Astrocyte (in vitro differentiated cells and primary cell): ENCODE measurements at regions not wholly inside any gene's neighbourhood (a gene's known extent, or its start where the extent isn't known, plus 50 kb on each side); places are given as distances from the start of the nearest gene placed in this dataset.

ENCODE experiments used
- DNase-seq: peaks from one replicate; pipeline ENCODE4 v3.0.0-alpha.2; 2010; ENCODE audit warnings: low read depth
- FAIRE-seq: peaks from 2 replicates; lab custom pipeline; 2011; peaks lifted over from hg19 to GRCh38; lab: Jason Lieb, UNC
- H2AFZ ChIP-seq: 2 replicates; pipeline ENCODE4 v1.6.0; 2012; ENCODE audit warnings: low read depth, low read length, inconsistent platforms
- H3K27ac ChIP-seq: 2 replicates; pipeline ENCODE4 v1.5.1; 2011; ENCODE audit warnings: low read depth, low read length, inconsistent platforms
- H3K27me3 ChIP-seq: 2 replicates; pipeline ENCODE4 v1.6.0; 2011; ENCODE audit warnings: low read length, inconsistent platforms; ENCODE audit not compliant: insufficient read depth
- H3K36me3 ChIP-seq: 2 replicates; pipeline ENCODE4 v1.5.1; 2011; ENCODE audit warnings: low read length, inconsistent platforms; ENCODE audit not compliant: insufficient read depth
- H3K4me1 ChIP-seq: 2 replicates; pipeline ENCODE4 v1.5.1; 2011; ENCODE audit warnings: low read length, inconsistent platforms; ENCODE audit not compliant: insufficient read depth
- H3K4me2 ChIP-seq: 2 replicates; pipeline ENCODE4 v1.6.0; 2012; ENCODE audit warnings: low read length, inconsistent platforms
- H3K4me3 ChIP-seq: 2 replicates; pipeline ENCODE4 v1.5.1; 2011; ENCODE audit warnings: low read depth, mild to moderate bottlenecking, low read length, inconsistent platforms; ENCODE audit not compliant: insufficient read depth
- H3K79me2 ChIP-seq: 2 replicates; pipeline ENCODE4 v1.6.0; 2012; ENCODE audit warnings: mild to moderate bottlenecking, low read length, inconsistent platforms; ENCODE audit not compliant: insufficient read depth
- H3K9ac ChIP-seq: 2 replicates; pipeline ENCODE4 v1.6.0; 2012; ENCODE audit warnings: mild to moderate bottlenecking, low read length, inconsistent platforms
- H3K9me3 ChIP-seq: 2 replicates; pipeline ENCODE4 v1.5.1; 2012; ENCODE audit warnings: low read depth, mild to moderate bottlenecking, low read length, inconsistent platforms; ENCODE audit not compliant: insufficient read depth
- H4K20me1 ChIP-seq: 2 replicates; pipeline ENCODE4 v1.6.0; 2012; ENCODE audit warnings: low read length, inconsistent platforms; ENCODE audit not compliant: insufficient read depth
- H3K27ac Mint-ChIP-seq: one replicate; pipeline ENCODE4 v1.8.0; 2021; ENCODE audit warnings: mild to moderate bottlenecking, mixed read lengths; ENCODE audit not compliant: unreplicated experiment
- H3K27me3 Mint-ChIP-seq: one replicate; pipeline ENCODE4 v1.8.0; 2021; ENCODE audit warnings: low read depth, mixed read lengths; ENCODE audit not compliant: unreplicated experiment
- H3K36me3 Mint-ChIP-seq: one replicate; pipeline ENCODE4 v1.8.0; 2021; ENCODE audit warnings: low read depth, mixed read lengths; ENCODE audit not compliant: unreplicated experiment
- H3K4me1 Mint-ChIP-seq: one replicate; pipeline ENCODE4 v1.8.0; 2021; ENCODE audit warnings: low read depth, mixed read lengths; ENCODE audit not compliant: unreplicated experiment
- H3K4me3 Mint-ChIP-seq: one replicate; pipeline ENCODE4 v1.8.0; 2021; ENCODE audit warnings: mild to moderate bottlenecking, moderate library complexity, mixed read lengths; ENCODE audit not compliant: unreplicated experiment
- H3K9me3 Mint-ChIP-seq: one replicate; pipeline ENCODE4 v1.8.0; 2021; ENCODE audit warnings: mild to moderate bottlenecking, mixed read lengths; ENCODE audit not compliant: unreplicated experiment
- CTCF ChIP-seq: IDR thresholded peaks from 2 replicates; pipeline ENCODE4 v1.5.1; 2011; ENCODE audit warnings: low read depth, mild to moderate bottlenecking, inconsistent platforms, low read length, moderate library complexity; ENCODE audit not compliant: insufficient read depth
- EZH2 ChIP-seq: IDR thresholded peaks from 2 replicates; pipeline ENCODE4 v1.6.1; 2012; ENCODE audit warnings: mild to moderate bottlenecking, low read length, inconsistent platforms; ENCODE audit not compliant: insufficient read depth

- Histone ChIP-seq H3K27ac (no peak overlapping the region), H3K4me2 (no peak overlapping the region), H3K4me1 (no peaks in the 10 kb centered on the region), H3K9me3 (no peaks in the 10 kb centered on the region), H3K27me3 (no peaks in the 10 kb centered on the region), H3K36me3 (no peaks in the 10 kb centered on the region), H3K79me2 (no peaks in the 10 kb centered on the region), H2AFZ (no peak overlapping the region), H3K9ac (no peak overlapping the region), H3K4me3 (no peak overlapping the region), H4K20me1 (no peaks in the 10 kb centered on the region)
- peaks cover 2% of the 10 kb centered on the region for H3K36me3 Mint-ChIP-seq
- DNase-seq (no peak), FAIRE-seq (no peak)
- no peak overlapping the region for H3K27ac Mint-ChIP-seq
- H3K9me3 Mint-ChIP-seq, result peaks cover 3% of the 10 kb centered on the region
- TF ChIP-seq CTCF (no peak), EZH2 (no peak)
- H3K27me3 Mint-ChIP-seq, result no peaks in the 10 kb centered on the region
- H3K4me1 Mint-ChIP-seq, result peaks cover 3% of the 10 kb centered on the region
- no peak overlapping the region for H3K4me3 Mint-ChIP-seq
Measured at GRCh38 chrX:7252013-7252610, 104.2 kb upstream of the PUDP start.

- Histone ChIP-seq H3K27me3 (no peaks in the 10 kb centered on the region), H3K4me2 (no peak overlapping the region), H3K9ac (no peak overlapping the region), H3K4me1 (no peaks in the 10 kb centered on the region), H3K27ac (no peak overlapping the region), H3K79me2 (no peaks in the 10 kb centered on the region), H4K20me1 (no peaks in the 10 kb centered on the region), H2AFZ (no peak overlapping the region), H3K9me3 (no peaks in the 10 kb centered on the region), H3K4me3 (no peak overlapping the region), H3K36me3 (no peaks in the 10 kb centered on the region)
- FAIRE-seq (no peak), DNase-seq (no peak)
- TF ChIP-seq CTCF, result no peak
- no peak for TF ChIP-seq EZH2
- peaks cover 3% of the 10 kb centered on the region for H3K9me3 Mint-ChIP-seq
- H3K27ac Mint-ChIP-seq, result no peak overlapping the region
- no peak overlapping the region for H3K4me3 Mint-ChIP-seq
- H3K4me1 Mint-ChIP-seq, result peaks cover 3% of the 10 kb centered on the region
- H3K27me3 Mint-ChIP-seq, result no peaks in the 10 kb centered on the region
- H3K36me3 Mint-ChIP-seq, result no peaks in the 10 kb centered on the region
Measured at GRCh38 chrX:7247346-7247745, 99.4 kb upstream of the PUDP start.

- peaks cover 3% of the 10 kb centered on the region for H3K9me3 Mint-ChIP-seq
- no peak overlapping the region for H3K4me3 Mint-ChIP-seq
- FAIRE-seq (peak; percentile 55), DNase-seq (no peak)
- TF ChIP-seq CTCF (no peak), EZH2 (no peak)
- H3K36me3 Mint-ChIP-seq, result no peaks in the 10 kb centered on the region
- no peak overlapping the region for H3K27ac Mint-ChIP-seq
- no peaks in the 10 kb centered on the region for H3K4me1 Mint-ChIP-seq
- Histone ChIP-seq H3K4me2 (no peak overlapping the region), H3K4me1 (no peaks in the 10 kb centered on the region), H3K27me3 (no peaks in the 10 kb centered on the region), H3K9ac (no peak overlapping the region), H3K79me2 (no peaks in the 10 kb centered on the region), H2AFZ (no peak overlapping the region), H4K20me1 (no peaks in the 10 kb centered on the region), H3K4me3 (no peak overlapping the region), H3K36me3 (no peaks in the 10 kb centered on the region), H3K9me3 (no peaks in the 10 kb centered on the region), H3K27ac (no peak overlapping the region)
- no peaks in the 10 kb centered on the region for H3K27me3 Mint-ChIP-seq
Measured at GRCh38 chrX:7244405-7244804, 96.5 kb upstream of the PUDP start.
